ENCODE measurements at regions not wholly inside any gene's neighbourhood (a gene's known extent, or its start where the extent isn't known, plus 50 kb on each side); places are given as distances from the start of the nearest gene placed in this dataset.

DNA sequence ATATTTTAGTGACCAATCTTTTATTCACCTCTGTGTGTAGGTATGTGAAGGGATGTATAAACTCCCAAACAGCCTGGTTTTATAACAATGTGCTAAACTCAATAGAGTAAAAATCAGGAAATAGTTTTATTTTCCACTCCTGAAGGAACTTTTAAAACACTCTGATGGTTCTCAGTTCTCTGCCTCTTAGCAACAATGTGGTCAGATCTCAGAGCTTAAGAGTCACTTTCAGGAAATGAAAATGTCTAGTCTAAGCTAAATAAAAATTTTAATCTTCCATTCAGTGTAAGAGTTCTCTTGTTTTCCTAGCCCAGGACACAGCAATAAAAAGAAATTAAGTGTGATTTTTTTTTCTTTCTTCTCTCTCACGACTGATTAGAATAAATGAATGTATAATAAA is 718.0 kb downstream of the C12orf50 start:
- H3K79me2 ChIP-seq (ENCODE audit: insufficient read depth, low read depth), result no peaks in the 10 kb centered on the region
- no peaks in the 10 kb centered on the region for H3K36me3 ChIP-seq (ENCODE audit: insufficient read depth)
- peak overlapping the region; percentile 11; the same call in 1 of the 2 replicates for H3K27ac ChIP-seq
- H4K20me1 ChIP-seq (ENCODE audit: insufficient read depth), result no peaks in the 10 kb centered on the region
- H3K9ac ChIP-seq, result no peak overlapping the region
- H3K27me3 ChIP-seq (ENCODE audit: insufficient read depth, low read depth), result no peaks in the 10 kb centered on the region
- H3K4me1 ChIP-seq (ENCODE audit: low read depth, poor library complexity, severe bottlenecking), result peaks cover 16% of the 10 kb centered on the region
- TF ChIP-seq, protein P1, sequence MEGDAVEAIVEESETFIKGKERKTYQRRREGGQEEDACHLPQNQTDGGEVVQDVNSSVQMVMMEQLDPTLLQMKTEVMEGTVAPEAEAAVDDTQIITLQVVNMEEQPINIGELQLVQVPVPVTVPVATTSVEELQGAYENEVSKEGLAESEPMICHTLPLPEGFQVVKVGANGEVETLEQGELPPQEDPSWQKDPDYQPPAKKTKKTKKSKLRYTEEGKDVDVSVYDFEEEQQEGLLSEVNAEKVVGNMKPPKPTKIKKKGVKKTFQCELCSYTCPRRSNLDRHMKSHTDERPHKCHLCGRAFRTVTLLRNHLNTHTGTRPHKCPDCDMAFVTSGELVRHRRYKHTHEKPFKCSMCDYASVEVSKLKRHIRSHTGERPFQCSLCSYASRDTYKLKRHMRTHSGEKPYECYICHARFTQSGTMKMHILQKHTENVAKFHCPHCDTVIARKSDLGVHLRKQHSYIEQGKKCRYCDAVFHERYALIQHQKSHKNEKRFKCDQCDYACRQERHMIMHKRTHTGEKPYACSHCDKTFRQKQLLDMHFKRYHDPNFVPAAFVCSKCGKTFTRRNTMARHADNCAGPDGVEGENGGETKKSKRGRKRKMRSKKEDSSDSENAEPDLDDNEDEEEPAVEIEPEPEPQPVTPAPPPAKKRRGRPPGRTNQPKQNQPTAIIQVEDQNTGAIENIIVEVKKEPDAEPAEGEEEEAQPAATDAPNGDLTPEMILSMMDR (conservative IDR thresholded peaks at IDR 0.05; ENCODE audit: low read depth, low read length), result no peak
- H3K4me3 ChIP-seq (IDR thresholded peaks at IDR 0.05; ENCODE audit: insufficient read depth, low read depth, low read length), result no peak overlapping the region
- H2AFZ ChIP-seq (ENCODE audit: low read depth), result peak overlapping the region; percentile 22; the same call in 1 of the 2 replicates
- peak overlapping the region; percentile 54 for H3K4me2 ChIP-seq

DNA sequence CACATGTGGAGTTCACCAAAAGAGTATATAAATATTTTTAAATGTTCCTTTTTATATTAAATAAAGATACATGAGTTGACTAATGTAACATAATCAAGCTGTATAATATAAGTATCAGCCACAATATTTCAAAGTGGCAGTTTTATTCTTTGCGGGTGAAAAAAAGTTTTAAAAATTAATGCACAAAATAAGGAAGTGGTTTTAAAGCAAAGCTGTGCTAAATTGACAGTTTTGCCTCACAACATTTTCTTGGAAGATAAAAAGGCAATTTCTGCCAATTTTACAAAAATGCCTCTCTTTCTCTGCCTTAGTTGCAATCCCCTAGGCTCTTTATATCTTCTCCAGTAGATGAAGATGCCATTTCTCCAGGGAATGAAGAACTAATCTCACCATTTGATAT is 719.1 kb downstream of the C12orf50 start:
- H2AFZ ChIP-seq (ENCODE audit: low read depth), result no peak overlapping the region
- no peak overlapping the region for H3K9ac ChIP-seq
- H3K4me3 ChIP-seq (IDR thresholded peaks at IDR 0.05; ENCODE audit: insufficient read depth, low read depth, low read length), result no peak overlapping the region
- H4K20me1 ChIP-seq (ENCODE audit: insufficient read depth), result no peaks in the 10 kb centered on the region
- no peak overlapping the region for H3K4me2 ChIP-seq
- peaks cover 16% of the 10 kb centered on the region for H3K4me1 ChIP-seq (ENCODE audit: low read depth, poor library complexity, severe bottlenecking)
- no peak overlapping the region for H3K27ac ChIP-seq
- no peaks in the 10 kb centered on the region for H3K27me3 ChIP-seq (ENCODE audit: insufficient read depth, low read depth)
- no peaks in the 10 kb centered on the region for H3K79me2 ChIP-seq (ENCODE audit: insufficient read depth, low read depth)
- TF ChIP-seq, protein P1 (conservative IDR thresholded peaks at IDR 0.05; ENCODE audit: low read depth, low read length), result no peak
- H3K36me3 ChIP-seq (ENCODE audit: insufficient read depth), result no peaks in the 10 kb centered on the region

DNA sequence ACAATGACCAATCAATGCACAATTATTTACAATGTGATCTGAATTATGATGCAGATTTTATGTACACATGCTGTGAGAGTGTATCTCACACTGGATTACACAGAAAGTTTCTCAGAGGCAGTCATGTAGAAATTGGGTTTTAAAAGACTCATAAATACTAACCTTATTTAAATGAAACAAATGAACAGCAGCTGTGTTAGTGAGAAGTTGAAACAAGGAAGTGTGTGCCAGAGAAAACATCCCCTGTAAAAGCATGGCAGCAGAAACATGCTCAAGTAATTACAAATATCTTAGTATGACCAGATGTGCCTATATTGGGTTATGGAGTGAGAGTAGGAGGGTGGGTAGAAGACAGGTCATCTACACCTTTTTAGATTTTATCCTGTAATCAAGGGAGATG is 723.7 kb downstream of the C12orf50 start:
- no peak overlapping the region for H3K9ac ChIP-seq
- no peaks in the 10 kb centered on the region for H3K27me3 ChIP-seq (ENCODE audit: insufficient read depth, low read depth)
- no peak overlapping the region for H3K4me3 ChIP-seq (IDR thresholded peaks at IDR 0.05; ENCODE audit: insufficient read depth, low read depth, low read length)
- no peaks in the 10 kb centered on the region for H3K79me2 ChIP-seq (ENCODE audit: insufficient read depth, low read depth)
- H3K4me2 ChIP-seq, result no peak overlapping the region
- H3K36me3 ChIP-seq (ENCODE audit: insufficient read depth), result no peaks in the 10 kb centered on the region
- no peaks in the 10 kb centered on the region for H3K4me1 ChIP-seq (ENCODE audit: low read depth, poor library complexity, severe bottlenecking)
- TF ChIP-seq, protein P1 (conservative IDR thresholded peaks at IDR 0.05; ENCODE audit: low read depth, low read length), result no peak
- no peaks in the 10 kb centered on the region for H4K20me1 ChIP-seq (ENCODE audit: insufficient read depth)
- no peak overlapping the region for H2AFZ ChIP-seq (ENCODE audit: low read depth)
- H3K27ac ChIP-seq, result no peak overlapping the region

DNA sequence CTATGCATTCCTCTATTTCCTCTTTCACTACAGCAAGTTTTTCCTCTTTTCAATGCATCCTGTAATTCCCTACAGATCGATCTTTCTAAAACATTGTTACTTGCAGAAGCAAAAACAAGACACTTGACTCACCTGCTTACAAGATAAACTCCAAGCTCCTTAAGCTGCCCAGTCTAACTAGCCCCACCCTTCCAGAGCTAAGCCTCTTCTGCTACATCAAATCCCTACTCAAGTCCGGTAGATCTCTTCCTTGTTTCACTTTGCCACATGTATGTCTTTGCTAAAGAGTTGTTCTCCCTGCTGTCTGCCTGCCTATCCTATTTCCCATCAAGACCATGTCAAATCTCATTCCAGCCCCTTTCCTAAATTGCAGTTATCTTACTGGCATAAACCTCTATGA is 724.8 kb downstream of the C12orf50 start:
- Histone ChIP-seq H3K36me3 (ENCODE audit: insufficient read depth) (no peaks in the 10 kb centered on the region), H2AFZ (ENCODE audit: low read depth) (no peak overlapping the region), H3K79me2 (ENCODE audit: insufficient read depth, low read depth) (no peaks in the 10 kb centered on the region), H3K4me3 (IDR thresholded peaks at IDR 0.05; ENCODE audit: insufficient read depth, low read depth, low read length) (no peak overlapping the region), H3K27ac (no peak overlapping the region), H3K4me1 (ENCODE audit: low read depth, poor library complexity, severe bottlenecking) (no peaks in the 10 kb centered on the region), H3K4me2 (no peak overlapping the region), H3K9ac (no peak overlapping the region), H4K20me1 (ENCODE audit: insufficient read depth) (no peaks in the 10 kb centered on the region), H3K27me3 (ENCODE audit: insufficient read depth, low read depth) (no peaks in the 10 kb centered on the region)
- TF ChIP-seq, protein P1 (conservative IDR thresholded peaks at IDR 0.05; ENCODE audit: low read depth, low read length), result no peak

All from KMS-11 (cell line).